ENCODE measurements at regions not wholly inside any gene's neighbourhood (a gene's known extent, or its start where the extent isn't known, plus 50 kb on each side); places are given as distances from the start of the nearest gene placed in this dataset.
"Not testable (repeated sequence)": the region's sequence is repeated elsewhere in the genome, so short reads cannot be mapped to it uniquely, and the experiment has no call there.

- TF ChIP-seq, protein P1, sequence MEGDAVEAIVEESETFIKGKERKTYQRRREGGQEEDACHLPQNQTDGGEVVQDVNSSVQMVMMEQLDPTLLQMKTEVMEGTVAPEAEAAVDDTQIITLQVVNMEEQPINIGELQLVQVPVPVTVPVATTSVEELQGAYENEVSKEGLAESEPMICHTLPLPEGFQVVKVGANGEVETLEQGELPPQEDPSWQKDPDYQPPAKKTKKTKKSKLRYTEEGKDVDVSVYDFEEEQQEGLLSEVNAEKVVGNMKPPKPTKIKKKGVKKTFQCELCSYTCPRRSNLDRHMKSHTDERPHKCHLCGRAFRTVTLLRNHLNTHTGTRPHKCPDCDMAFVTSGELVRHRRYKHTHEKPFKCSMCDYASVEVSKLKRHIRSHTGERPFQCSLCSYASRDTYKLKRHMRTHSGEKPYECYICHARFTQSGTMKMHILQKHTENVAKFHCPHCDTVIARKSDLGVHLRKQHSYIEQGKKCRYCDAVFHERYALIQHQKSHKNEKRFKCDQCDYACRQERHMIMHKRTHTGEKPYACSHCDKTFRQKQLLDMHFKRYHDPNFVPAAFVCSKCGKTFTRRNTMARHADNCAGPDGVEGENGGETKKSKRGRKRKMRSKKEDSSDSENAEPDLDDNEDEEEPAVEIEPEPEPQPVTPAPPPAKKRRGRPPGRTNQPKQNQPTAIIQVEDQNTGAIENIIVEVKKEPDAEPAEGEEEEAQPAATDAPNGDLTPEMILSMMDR (conservative IDR thresholded peaks at IDR 0.05), result no peak
- no peak overlapping the region for H3K27ac ChIP-seq
Measured at GRCh38 chr6:9761220-9761619, 653.7 kb downstream of the TFAP2A start.

GRCh38 chr6:9754515-9754914, 660.4 kb downstream of the TFAP2A start:
- H3K27ac ChIP-seq, result no peak overlapping the region
- TF ChIP-seq, protein P1 (conservative IDR thresholded peaks at IDR 0.05), result no peak

DNA sequence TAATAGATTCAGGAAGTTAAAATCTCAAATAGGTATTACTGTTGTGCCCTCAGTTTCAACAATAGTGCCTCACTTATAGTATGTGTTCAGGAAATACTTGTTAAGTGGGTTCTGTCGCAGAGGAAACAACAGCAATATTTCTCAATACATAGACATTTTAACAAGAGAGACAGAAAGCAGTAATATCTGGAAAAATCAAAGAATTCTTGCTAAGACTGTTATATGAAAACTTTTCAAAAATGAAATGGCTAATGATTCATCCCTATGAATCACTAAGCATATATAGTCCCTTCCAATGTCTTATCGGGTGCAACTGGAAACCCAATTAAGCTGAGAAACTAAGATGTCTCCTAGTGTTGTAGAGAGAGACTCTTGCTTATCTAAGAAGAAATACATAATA, 668.9 kb downstream of the TFAP2A start:
- TF ChIP-seq, protein P1 (conservative IDR thresholded peaks at IDR 0.05), result no peak
- H3K27ac ChIP-seq, result no peak overlapping the region

DNA sequence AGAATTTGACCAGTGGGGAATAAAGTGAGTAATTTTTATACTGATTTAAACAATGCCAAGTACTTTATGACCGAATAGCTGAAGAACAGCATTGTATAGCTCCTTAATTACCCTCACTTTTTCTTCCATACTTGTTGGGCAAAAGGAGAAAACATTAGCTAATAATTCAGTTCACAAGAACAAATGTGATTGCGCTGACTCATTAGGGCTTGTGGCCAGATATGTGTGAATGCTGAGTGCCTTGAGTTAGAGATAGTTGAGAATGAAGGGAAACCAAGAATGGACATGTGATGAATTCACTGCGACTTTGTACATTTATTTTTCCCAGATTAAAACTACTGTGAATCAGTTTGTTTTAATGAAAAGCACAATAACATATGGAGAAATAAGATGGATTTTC, 669.4 kb downstream of the TFAP2A start:
- no peak overlapping the region for H3K27ac ChIP-seq
- TF ChIP-seq, protein P1 (conservative IDR thresholded peaks at IDR 0.05), result no peak

GRCh38 chr6:9744119-9744518, 670.8 kb downstream of the TFAP2A start:
- TF ChIP-seq, protein P1 (conservative IDR thresholded peaks at IDR 0.05), result no peak
- no peak overlapping the region for H3K27ac ChIP-seq

GRCh38 chr6:9732056-9732455, 682.8 kb downstream of the TFAP2A start:
- TF ChIP-seq, protein P1 (conservative IDR thresholded peaks at IDR 0.05), result no peak
- H3K27ac ChIP-seq, result no peak overlapping the region

DNA sequence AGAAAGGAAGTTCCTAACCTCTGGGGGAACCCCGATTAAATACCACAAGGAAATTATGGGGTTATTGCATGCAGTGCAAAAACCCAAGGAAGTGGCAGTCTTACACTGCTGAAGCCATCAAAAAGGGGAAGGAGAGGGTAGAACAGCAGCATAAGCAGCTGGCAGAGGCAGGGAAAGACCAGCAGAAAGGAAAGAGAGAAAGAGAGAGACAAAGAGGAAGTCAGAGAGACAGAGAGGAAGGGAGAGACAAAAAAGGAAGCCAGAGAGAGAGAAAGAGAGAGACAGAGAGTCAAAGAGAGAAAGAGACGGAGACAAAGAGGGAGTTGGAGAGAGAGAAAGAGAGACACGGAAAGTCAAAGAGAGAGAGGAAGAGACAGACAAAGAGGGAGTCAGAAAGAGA, 689.1 kb downstream of the TFAP2A start:
- H3K27ac ChIP-seq, result not testable (repeated sequence)

- TF ChIP-seq, protein P1 (conservative IDR thresholded peaks at IDR 0.05), result no peak
- H3K27ac ChIP-seq, result no peak overlapping the region
Measured at GRCh38 chr6:9717568-9717967, 697.3 kb downstream of the TFAP2A start.

All from VCaP (cell line).